Posterior cingulate gyrus (tissue), 11 donors: ENCODE measurements at regions not wholly inside any gene's neighbourhood (a gene's known extent, or its start where the extent isn't known, plus 50 kb on each side); places are given as distances from the start of the nearest gene placed in this dataset.
A peak's percentile ranks its signal among the peaks of the same experiment; 100 is the strongest.

Experiments
- DNase-seq, 10 donors: peaks; one replicate each; pipeline versions ENCODE4 v3.0.0 to v3.0.0-alpha.2; 2020 to 2021; ENCODE audit warnings: mixed read lengths in 3 of 10
- intact Hi-C: fragments of 100-400 bp; cut with DNase I; formaldehyde crosslinking; loops from one replicate; pipeline ENCODE4 v1.15.1; 2023

GRCh38 chr6:90436403-90436802 is 139.8 kb upstream of the BACH2 start:
- intact Hi-C loops: no loop called here
- DNase-seq: no peak

- intact Hi-C loops: no loop called here
- no peak for DNase-seq
Measured at GRCh38 chr6:90435207-90435899, 138.7 kb upstream of the BACH2 start.

GRCh38 chr6:90434094-90434493 is 137.5 kb upstream of the BACH2 start:
- DNase-seq: no peak
- intact Hi-C loops: no loop called here

- DNase-seq: no peak
- intact Hi-C loops: no loop called here
Measured at GRCh38 chr6:90432937-90433336, 136.3 kb upstream of the BACH2 start.

- no peak for DNase-seq
- intact Hi-C loops: no loop called here
Measured at GRCh38 chr6:90432041-90432775, 135.6 kb upstream of the BACH2 start.

- DNase-seq: no peak
- intact Hi-C loops: no loop called here
Measured at GRCh38 chr6:90431576-90431975, 134.9 kb upstream of the BACH2 start.

GRCh38 chr6:90429713-90430112 is 133.1 kb upstream of the BACH2 start:
- intact Hi-C loops: no loop called here
- no peak for DNase-seq

- DNase-seq: no peak
- intact Hi-C loops: no loop called here
Measured at GRCh38 chr6:90428514-90428913, 131.9 kb upstream of the BACH2 start.

- intact Hi-C loops: no loop called here
- no peak for DNase-seq
Measured at GRCh38 chr6:90425161-90425641, 128.6 kb upstream of the BACH2 start.

GRCh38 chr6:90424580-90424979 is 127.9 kb upstream of the BACH2 start:
- DNase-seq: no peak
- intact Hi-C loops: no loop called here

GRCh38 chr6:90421666-90422065 is 125.0 kb upstream of the BACH2 start:
- no peak for DNase-seq
- intact Hi-C loops: no loop called here

GRCh38 chr6:90420500-90420899 is 123.9 kb upstream of the BACH2 start:
- DNase-seq: no peak
- intact Hi-C loops: no loop called here

- no peak for DNase-seq
- intact Hi-C loops: no loop called here
Measured at GRCh38 chr6:90417385-90417784, 120.7 kb upstream of the BACH2 start.

GRCh38 chr6:90416322-90416721 is 119.7 kb upstream of the BACH2 start:
- intact Hi-C loops: no loop called here
- DNase-seq: no peak

- no peak for DNase-seq
Measured at GRCh38 chr6:90415178-90415577, 118.5 kb upstream of the BACH2 start.

GRCh38 chr6:90414352-90414751 is 117.7 kb upstream of the BACH2 start:
- intact Hi-C loops: no loop called here
- no peak for DNase-seq

More at GRCh38 chr6:90415178-90415577, 118.5 kb upstream of the BACH2 start:
- intact Hi-C loops: no loop called here

GRCh38 chr6:90413867-90414266 is 117.2 kb upstream of the BACH2 start:
- intact Hi-C loops: no loop called here
- DNase-seq: peak in 6 of 10 donors; percentile 21 to 82 (median 37)

- intact Hi-C loops: no loop called here
- no peak for DNase-seq
Measured at GRCh38 chr6:90413396-90413795, 116.8 kb upstream of the BACH2 start.

GRCh38 chr6:90412538-90413369 is 116.1 kb upstream of the BACH2 start:
- no peak for DNase-seq
- intact Hi-C loops: no loop called here

GRCh38 chr6:90411292-90411781 is 114.7 kb upstream of the BACH2 start:
- DNase-seq: no peak
- intact Hi-C loops: no loop called here

- intact Hi-C loops: no loop called here
- no peak for DNase-seq
Measured at GRCh38 chr6:90409700-90410099, 113.1 kb upstream of the BACH2 start.
